ENCODE measurements at regions not wholly inside any gene's neighbourhood (a gene's known extent, or its start where the extent isn't known, plus 50 kb on each side); places are given as distances from the start of the nearest gene placed in this dataset.

DNA sequence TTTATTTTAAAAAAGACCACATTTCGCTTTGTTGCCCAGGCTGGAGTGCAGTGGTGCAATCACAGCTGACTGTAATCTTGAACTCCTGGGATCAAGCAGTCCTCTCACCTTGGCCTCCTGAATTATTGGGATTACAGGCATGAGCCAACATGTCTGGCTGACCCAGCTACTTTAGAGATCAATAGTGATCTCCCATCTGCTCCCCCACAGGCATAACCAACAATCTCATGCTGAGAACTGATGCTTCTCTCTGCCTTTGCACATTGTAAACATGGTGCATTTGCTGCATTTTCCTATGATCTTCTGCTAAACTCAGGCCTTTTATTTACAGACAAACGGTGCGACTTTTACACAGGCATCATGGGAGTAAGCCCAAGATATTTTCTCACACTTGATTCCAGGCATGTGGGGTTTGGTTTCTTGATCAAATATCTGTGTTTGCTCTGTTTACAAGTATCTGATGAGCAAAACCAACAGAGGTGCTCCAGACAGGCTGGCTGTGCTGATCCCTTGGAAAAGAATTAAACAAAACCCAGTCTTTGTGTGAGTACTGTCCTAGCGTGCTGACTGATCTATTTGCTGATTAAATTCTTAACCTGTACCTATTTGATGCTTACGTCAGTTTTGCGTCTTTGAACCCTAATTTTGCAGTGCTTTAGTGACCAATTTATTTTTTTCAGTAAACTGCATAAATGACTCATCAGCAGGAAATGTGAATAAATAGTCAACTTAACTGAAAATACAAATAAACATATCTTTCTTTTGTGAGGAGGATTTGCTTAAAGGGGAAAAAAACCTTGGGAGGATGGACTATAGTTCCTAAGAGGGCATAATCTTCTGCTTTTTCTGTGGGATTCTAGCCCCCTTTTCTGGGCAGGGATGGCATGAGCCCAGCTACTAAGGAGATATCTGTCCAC is 191.7 kb upstream of the NR3C1 start:
- TF ChIP-seq, protein P1, sequence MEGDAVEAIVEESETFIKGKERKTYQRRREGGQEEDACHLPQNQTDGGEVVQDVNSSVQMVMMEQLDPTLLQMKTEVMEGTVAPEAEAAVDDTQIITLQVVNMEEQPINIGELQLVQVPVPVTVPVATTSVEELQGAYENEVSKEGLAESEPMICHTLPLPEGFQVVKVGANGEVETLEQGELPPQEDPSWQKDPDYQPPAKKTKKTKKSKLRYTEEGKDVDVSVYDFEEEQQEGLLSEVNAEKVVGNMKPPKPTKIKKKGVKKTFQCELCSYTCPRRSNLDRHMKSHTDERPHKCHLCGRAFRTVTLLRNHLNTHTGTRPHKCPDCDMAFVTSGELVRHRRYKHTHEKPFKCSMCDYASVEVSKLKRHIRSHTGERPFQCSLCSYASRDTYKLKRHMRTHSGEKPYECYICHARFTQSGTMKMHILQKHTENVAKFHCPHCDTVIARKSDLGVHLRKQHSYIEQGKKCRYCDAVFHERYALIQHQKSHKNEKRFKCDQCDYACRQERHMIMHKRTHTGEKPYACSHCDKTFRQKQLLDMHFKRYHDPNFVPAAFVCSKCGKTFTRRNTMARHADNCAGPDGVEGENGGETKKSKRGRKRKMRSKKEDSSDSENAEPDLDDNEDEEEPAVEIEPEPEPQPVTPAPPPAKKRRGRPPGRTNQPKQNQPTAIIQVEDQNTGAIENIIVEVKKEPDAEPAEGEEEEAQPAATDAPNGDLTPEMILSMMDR (conservative IDR thresholded peaks at IDR 0.05; ENCODE audit: low read length) = no peak
- TF ChIP-seq EZH2phosphoT487 (IDR thresholded peaks at IDR 0.05; ENCODE audit: borderline replicate concordance) = no peak
